DMS153 treated with DMSO at 0.1 percent for 48 hours (cell line): ENCODE measurements at regions not wholly inside any gene's neighbourhood (a gene's known extent, or its start where the extent isn't known, plus 50 kb on each side); places are given as distances from the start of the nearest gene placed in this dataset.

ENCODE experiments used
- DNase-seq: peaks from one replicate; lab custom pipeline; 2025; ENCODE audit not compliant: unreplicated experiment; lab: John Stamatoyannopoulos, UW

DNA sequence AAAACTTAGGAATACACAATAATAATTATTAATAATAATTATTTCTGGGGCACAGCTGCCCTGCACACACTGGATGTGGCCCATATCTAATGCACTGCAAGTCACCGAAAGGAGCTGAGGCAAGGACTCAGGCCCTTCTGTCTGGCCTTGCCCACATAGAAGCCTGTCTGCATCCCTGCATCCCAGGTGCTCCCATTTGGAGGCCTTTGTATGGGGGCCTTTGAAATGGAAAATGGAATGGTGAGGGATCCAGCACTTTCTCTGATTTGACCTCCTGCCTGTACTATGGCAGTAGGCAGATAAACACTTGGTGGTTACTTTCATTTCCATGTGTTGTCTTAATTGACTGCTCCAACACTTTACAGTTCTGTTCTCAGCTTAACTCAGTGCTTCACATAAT lies 75.7 kb upstream of the PTCHD4 start:
- no peak for DNase-seq

DNA sequence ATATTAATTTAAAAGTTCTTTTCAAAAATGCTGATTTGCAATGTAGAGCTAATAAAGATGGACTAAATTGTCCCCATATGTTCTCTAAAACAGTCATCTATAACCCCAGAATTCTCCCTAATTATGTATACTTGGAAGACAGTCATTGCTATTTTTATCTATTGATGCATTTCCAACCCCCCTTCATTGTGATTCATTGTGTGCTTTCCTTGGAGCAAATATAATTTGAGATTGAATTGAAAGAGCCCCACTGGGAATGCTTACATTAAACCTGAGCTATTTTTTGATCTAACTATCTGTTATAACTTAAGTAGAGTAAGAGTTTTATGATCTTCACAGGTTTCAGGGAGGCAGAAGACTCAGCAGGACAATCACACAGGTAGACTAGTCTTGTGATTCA lies 73.7 kb upstream of the PTCHD4 start:
- no peak for DNase-seq

DNA sequence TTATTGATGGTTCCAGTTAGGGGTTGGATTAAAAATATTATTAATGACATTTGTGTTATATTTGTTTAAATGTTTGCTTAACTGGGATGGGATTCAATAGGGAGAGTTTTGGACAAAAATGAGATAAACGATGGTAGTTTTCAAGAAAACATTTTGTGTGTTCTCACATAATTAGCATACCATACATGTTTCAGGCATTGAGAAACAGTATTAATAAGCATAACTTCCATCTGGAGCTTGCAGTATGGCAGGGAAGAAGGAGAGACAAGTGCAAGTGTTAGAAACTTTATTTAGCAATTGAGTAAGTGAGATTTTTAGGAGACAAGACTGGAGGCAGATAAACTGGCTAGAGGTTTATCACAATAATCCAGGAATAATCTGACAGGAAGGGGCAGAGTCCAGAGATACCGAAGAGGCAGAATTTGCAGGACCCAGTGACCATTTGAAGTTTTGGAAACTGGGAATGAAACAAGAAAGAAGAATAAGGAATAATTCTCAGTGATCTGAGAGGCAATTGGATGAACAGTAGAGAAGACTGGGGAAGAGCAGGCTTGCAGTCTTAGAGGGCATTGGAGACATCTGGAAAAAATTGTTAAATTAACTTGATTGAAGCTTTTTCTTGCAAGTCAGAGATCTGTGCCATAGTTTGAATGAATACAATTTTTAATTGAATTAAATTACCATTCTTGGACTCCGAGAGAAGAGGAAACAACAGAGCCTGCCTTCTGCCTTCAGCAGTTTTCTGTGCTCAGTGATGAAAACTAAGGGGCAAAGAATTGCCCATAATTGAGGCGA lies 73.0 kb upstream of the PTCHD4 start:
- DNase-seq: no peak

DNA sequence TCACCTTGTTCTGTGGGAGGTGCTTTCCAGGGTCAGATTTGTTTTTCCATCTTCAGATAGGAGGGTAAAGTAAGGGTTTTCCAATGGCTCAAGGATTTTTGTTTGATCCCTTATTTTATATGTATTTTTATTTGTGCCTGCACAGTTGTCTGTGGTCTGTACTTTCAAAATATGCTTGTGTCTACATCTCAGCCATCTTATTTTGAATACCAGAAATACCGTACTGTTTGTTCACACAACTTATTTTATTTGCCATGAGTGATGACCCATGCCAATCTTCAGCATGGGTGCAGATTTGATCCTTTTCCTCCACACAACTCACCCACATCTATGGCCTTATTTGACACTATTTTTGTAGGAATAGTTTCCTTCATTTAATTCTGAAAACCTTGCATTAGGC lies 72.2 kb upstream of the PTCHD4 start:
- no peak for DNase-seq

DNA sequence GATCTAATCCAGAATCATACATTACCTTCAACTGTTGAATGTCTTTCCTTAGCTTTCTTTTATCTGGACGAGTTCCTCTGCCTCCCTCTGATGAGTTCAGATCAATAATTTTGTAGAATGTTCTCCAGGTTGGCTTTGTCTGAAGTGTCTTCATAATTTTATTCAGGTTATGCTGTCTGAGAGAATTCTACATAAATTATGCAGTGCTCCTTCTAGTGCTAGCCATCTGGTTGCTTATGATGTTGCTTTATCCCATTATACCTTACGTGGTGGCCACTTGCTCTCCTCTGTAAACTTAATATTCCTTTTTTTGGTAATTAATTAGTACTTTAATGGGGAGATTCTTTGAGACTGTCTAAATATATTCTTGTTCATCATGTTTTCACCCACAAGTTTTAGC lies 67.7 kb upstream of the PTCHD4 start:
- DNase-seq: no peak

DNA sequence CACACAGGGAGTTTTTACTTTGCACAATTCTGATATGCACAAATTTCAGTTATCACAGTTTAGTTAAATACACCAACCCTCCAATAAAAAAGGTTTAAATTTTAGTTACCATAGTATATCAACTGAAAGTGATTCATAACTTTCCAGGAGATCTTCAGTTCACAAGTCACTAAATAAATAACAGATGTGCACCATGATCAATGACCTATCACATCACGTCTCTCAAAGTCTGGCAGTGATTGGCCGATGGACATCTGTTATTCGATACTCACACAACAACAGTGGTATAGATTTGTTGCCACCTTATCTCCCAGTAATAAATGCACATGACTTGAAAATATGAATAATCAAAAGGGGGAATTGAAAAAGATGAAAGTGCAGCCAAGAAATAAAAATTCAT lies 66.8 kb upstream of the PTCHD4 start:
- DNase-seq: no peak

DNA sequence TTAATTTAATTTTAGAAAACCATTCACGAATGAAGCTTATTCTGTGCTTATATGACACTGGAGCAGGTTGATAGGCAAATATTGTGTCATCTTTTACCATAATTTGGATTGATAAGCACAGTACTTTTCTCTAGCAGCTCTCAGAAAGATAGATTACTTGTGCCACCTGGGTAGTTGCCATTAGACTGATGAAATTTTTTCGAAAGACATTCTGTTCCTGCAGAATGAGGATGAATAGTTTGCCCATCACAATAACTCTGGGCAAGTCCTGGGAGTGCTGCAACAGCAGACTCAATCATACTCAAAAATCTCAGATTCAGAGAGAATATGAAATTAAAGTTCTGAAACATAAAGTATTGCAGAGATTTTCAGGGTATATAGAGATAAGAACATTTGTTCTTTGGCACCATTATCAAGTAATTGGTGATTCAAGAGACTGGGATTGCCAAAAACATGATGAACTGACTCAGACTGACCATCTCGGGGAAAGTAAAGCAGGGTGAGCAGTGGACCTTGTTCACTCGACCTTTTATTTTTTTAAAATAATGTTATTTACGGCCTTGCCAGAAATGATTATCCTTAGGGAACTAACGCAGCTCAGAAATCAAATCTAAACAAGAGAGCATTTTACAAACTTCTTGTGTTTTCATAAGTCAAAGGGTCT lies 65.8 kb upstream of the PTCHD4 start:
- DNase-seq: no peak

DNA sequence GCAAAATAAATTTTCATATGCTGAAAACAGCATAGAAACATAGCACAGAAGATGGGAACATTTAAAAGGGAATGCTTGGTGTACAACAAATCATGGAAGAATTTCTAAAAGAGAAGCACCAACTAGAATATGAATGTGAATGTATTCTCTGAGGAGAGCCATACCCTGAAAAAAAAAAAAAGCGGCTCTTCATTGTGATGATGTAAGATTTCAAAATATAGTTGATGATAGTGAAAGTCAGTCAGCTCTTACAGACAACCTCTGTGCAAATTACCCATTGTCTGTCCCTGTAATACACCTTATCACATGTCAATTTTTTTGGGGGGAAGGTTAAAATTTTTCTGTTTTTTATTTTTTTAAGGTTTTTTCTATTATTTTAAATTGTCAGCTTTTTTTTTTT lies 58.6 kb upstream of the PTCHD4 start:
- no peak for DNase-seq
